Epithelial cell of esophagus (primary cell): ENCODE measurements at regions not wholly inside any gene's neighbourhood (a gene's known extent, or its start where the extent isn't known, plus 50 kb on each side); places are given as distances from the start of the nearest gene placed in this dataset.

Experiments
- DNase-seq: peaks from one replicate; pipeline ENCODE4 v3.0.0; 2010; ENCODE audit warnings: low read depth
- H3K4me3 ChIP-seq: 2 replicates; pipeline ENCODE4 v1.5.1; 2011; ENCODE audit warnings: mild to moderate bottlenecking, low read length, control low read depth
- CTCF ChIP-seq: IDR thresholded peaks from 2 replicates; pipeline ENCODE4 v1.5.1; 2011; ENCODE audit warnings: low read depth, mild to moderate bottlenecking, low read length, control low read depth, inconsistent platforms; ENCODE audit not compliant: insufficient read depth; ENCODE audit errors: missing control alignments

- no peak for TF ChIP-seq CTCF
Observed at GRCh38 chr18:5603153-5603552, 59.4 kb upstream of the EPB41L3 start.

DNA sequence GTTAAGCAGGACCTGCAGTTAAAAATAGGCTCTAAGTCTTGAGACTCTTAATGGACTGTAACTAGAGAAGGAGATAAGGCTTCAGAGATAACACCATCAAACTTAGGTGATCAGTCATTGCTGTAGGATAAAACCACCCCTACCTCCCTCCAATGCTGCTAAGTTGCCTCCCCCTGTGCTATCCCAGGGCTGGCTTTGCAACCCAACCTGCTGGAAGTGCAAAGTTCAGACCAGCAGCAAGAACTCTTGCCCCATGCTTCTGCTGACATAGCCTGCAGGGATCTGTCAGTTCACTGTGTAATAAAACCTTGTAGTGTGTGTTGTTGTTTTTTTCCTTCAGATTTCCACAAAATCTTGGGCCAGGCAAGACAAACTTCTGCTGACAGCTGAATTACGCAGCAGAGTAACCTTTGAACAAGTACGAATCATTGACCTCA lies 57.4 kb upstream of the EPB41L3 start:
- no peak for TF ChIP-seq CTCF
- no peak for DNase-seq
- no peak overlapping the region for H3K4me3 ChIP-seq

More at GRCh38 chr18:5603153-5603552, 59.4 kb upstream of the EPB41L3 start:
- DNase-seq, result no peak
- H3K4me3 ChIP-seq, result no peak overlapping the region

- no peak for TF ChIP-seq CTCF
- DNase-seq, result no peak
- H3K4me3 ChIP-seq, result no peak overlapping the region
Observed at GRCh38 chr18:5600378-5601071, 56.7 kb upstream of the EPB41L3 start.

DNA sequence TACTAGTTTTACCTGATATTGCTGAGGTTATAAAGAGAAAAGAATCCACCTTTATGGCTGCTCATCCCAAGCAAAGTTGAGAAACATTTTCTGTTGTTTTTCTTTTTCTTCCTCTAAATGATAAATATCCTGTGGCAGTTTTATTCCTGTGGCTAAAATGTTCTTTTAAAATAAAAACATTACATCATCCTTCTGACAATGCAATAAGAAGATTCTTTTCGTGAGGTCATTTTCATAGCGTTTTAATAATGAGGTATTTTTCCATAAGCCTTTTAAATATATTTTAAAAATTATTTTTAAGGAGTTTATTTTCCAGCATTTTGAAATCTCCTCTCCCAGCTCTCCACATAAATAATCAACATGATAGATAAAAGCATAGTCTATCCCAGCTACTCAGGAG lies 52.8 kb upstream of the EPB41L3 start:
- DNase-seq, result no peak
- no peak for TF ChIP-seq CTCF
- H3K4me3 ChIP-seq, result no peak overlapping the region
